PC-3 (cell line): ENCODE measurements at regions not wholly inside any gene's neighbourhood (a gene's known extent, or its start where the extent isn't known, plus 50 kb on each side); places are given as distances from the start of the nearest gene placed in this dataset.
"Not testable (repeated sequence)": the region's sequence is repeated elsewhere in the genome, so short reads cannot be mapped to it uniquely, and the experiment has no call there.

Experiments
- ATAC-seq: fragments of 200-7000 bp; cut with Tn5 transposase; 2 replicates; pipeline ENCODE4 v1.9.1; 2020; ENCODE audit warnings: mild to moderate bottlenecking, moderate library complexity
- BruUV-seq: library from RNA; stranded (reverse); fragments of 400-500 nt; replicated peaks from 2 replicates; lab custom pipeline; 2021; lab: Mats Ljungman, UMichigan
- CTCF ChIA-PET: fragments of 300-600 bp; sonication (Branson Sonifier 250); formaldehyde crosslinking; loops from one replicate; lab custom pipeline; 2022; ENCODE audit warnings: antibody characterized with exemption; lab: Charles Lee
- POLR2A ChIA-PET: fragments of 300-600 bp; sonication (Branson Sonifier 250); formaldehyde crosslinking; loops from one replicate; lab custom pipeline; 2022; ENCODE audit warnings: antibody characterized with exemption; ENCODE audit not compliant: unreplicated experiment; lab: Charles Lee
- DNase-seq: peaks from one replicate; pipeline ENCODE4 v3.0.0-alpha.2; 2015
- H2AFZ ChIP-seq: fragments of 300-600 bp; sonication (generic); 2 replicates; pipeline ENCODE4 v1.6.0; 2016; ENCODE audit warnings: antibody characterized with exemption, low read length
- H3F3A ChIP-seq: fragments of 300-600 bp; sonication (generic); one replicate; pipeline ENCODE4 v1.6.0; 2017; ENCODE audit warnings: antibody characterized with exemption, low read length, control low read depth, mild to moderate bottlenecking; ENCODE audit not compliant: unreplicated experiment
- H3K27ac ChIP-seq: fragments of 300-600 bp; sonication (generic); 2 replicates; pipeline ENCODE4 v1.5.1; 2016; ENCODE audit warnings: mild to moderate bottlenecking, low read length
- H3K27me3 ChIP-seq: fragments of 300-600 bp; sonication (generic); 2 replicates; pipeline ENCODE4 v1.6.1; 2016; ENCODE audit warnings: low read length, mixed read lengths
- H3K36me3 ChIP-seq: fragments of 300-600 bp; sonication (generic); 2 replicates; pipeline ENCODE4 v1.6.1; 2016; ENCODE audit warnings: low read depth, mixed run types, low read length, mixed read lengths
- H3K4me1 ChIP-seq: fragments of 300-600 bp; sonication (generic); 2 replicates; pipeline ENCODE4 v1.5.1; 2016; ENCODE audit warnings: low read length; ENCODE audit not compliant: insufficient read depth
- H3K4me2 ChIP-seq: fragments of 300-600 bp; sonication (generic); 2 replicates; pipeline ENCODE4 v1.6.0; 2016; ENCODE audit warnings: low read length
- H3K4me3 ChIP-seq: fragments of 300-600 bp; sonication (generic); 2 replicates; pipeline ENCODE4 v1.5.1; 2016; ENCODE audit warnings: mild to moderate bottlenecking, low read length, mixed read lengths
- H3K79me2 ChIP-seq: fragments of 300-600 bp; sonication (generic); 2 replicates; pipeline ENCODE4 v1.6.1; 2017; ENCODE audit warnings: low read length, mixed read lengths
- H3K9ac ChIP-seq: fragments of 300-600 bp; sonication (generic); 2 replicates; pipeline ENCODE4 v1.6.0; 2016; ENCODE audit warnings: mild to moderate bottlenecking, low read length
- H3K9me2 ChIP-seq: fragments of 300-600 bp; sonication (generic); replicated peaks from 2 replicates; pipeline ENCODE4 v1.6.1; 2016; ENCODE audit warnings: mixed run types, low read length, mixed read lengths
- H3K9me3 ChIP-seq: fragments of 300-600 bp; sonication (generic); 2 replicates; pipeline ENCODE4 v1.6.1; 2016; ENCODE audit warnings: low read length, mixed read lengths
- H4K20me1 ChIP-seq: fragments of 300-600 bp; sonication (generic); 2 replicates; pipeline ENCODE4 v1.6.1; 2016; ENCODE audit warnings: low read length, mixed read lengths
- CTCF ChIP-seq: fragments of 300-600 bp; sonication (generic); conservative IDR thresholded peaks from 2 replicates; pipeline ENCODE4 v1.5.1; 2017; ENCODE audit warnings: antibody characterized with exemption, low read depth, mild to moderate bottlenecking, low read length
- EZH2 ChIP-seq: fragments of 300-600 bp; sonication (generic); IDR thresholded peaks from one replicate; pipeline ENCODE4 v1.6.1; 2017; ENCODE audit warnings: antibody characterized with exemption, mild to moderate bottlenecking, low read length; ENCODE audit not compliant: unreplicated experiment
- EZH2phosphoT487 ChIP-seq: fragments of 300-600 bp; sonication (generic); IDR thresholded peaks from 2 replicates; pipeline ENCODE4 v1.6.1; 2018; ENCODE audit warnings: mild to moderate bottlenecking, antibody characterized with exemption, low read length, borderline replicate concordance
- intact Hi-C: fragments of 100-400 bp; cut with micrococcal nuclease; formaldehyde crosslinking; loops from 2 replicates; pipeline ENCODE4 v1.9.0; 2023

DNA sequence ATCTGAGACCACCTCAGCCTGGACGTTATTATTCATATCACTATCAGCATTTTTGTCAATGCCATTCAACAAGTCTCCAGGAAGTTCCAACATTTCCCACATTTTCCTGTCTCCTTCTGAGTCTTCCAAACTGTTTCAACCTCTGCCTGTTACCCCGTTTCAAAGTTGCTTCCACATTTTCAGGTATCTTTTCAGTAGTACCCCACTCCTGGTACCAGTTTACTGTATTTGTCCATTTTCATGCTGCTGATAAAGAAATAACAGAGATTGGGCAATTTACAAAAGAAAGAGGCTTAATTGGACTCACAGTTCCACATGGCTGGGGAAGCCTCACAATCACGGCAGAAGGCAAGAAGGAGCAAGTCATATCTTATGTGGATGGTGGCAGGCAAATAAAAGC is 565.5 kb downstream of the FRK start:
- H3K9me3 ChIP-seq = no peaks in the 10 kb centered on the region
- ChIA-PET CTCF (no interaction called here), POLR2A (no interaction called here)
- no peaks in the 10 kb centered on the region for H3K9me2 ChIP-seq
- no peak overlapping the region for H3K9ac ChIP-seq
- TF ChIP-seq EZH2 (no peak), EZH2phosphoT487 (no peak), CTCF (no peak)
- no peak overlapping the region for H3K27ac ChIP-seq
- intact Hi-C loops = no loop called here
- H3K4me3 ChIP-seq = no peak overlapping the region
- H3F3A ChIP-seq = no peaks in the 10 kb centered on the region
- H2AFZ ChIP-seq = no peak overlapping the region
- no peaks in the 10 kb centered on the region for H3K79me2 ChIP-seq
- no peaks in the 10 kb centered on the region for H3K4me1 ChIP-seq
- no TSS peak for BruUV-seq
- no peaks in the 10 kb centered on the region for H3K36me3 ChIP-seq
- no peaks in the 10 kb centered on the region for H4K20me1 ChIP-seq
- ATAC-seq = no peak
- DNase-seq = no peak
- no peaks in the 10 kb centered on the region for H3K27me3 ChIP-seq
- no peak overlapping the region for H3K4me2 ChIP-seq

DNA sequence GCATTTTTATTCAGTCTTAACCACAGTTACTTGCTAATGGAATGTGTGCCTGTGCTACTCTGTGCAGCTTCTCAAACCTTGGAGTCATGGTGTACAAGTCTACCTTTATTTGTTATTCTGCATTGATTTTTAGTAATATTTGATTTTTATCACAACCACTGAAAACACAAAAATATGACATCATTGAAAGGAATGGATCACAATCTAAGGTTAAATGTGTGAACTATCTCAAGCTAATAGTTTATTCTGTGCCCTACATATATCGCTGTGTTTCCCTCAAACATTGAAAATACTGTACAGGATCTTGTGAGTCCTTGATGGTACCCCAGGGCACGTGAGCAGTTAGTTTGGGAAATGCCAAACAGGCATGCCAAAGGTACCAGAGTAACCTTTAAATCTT is 573.4 kb downstream of the FRK start:
- Histone ChIP-seq H2AFZ (no peak overlapping the region), H3K79me2 (no peaks in the 10 kb centered on the region), H3K4me1 (no peaks in the 10 kb centered on the region), H4K20me1 (no peaks in the 10 kb centered on the region), H3K36me3 (no peaks in the 10 kb centered on the region), H3K9me2 (no peaks in the 10 kb centered on the region), H3F3A (no peaks in the 10 kb centered on the region), H3K9me3 (no peaks in the 10 kb centered on the region), H3K4me2 (no peak overlapping the region), H3K4me3 (no peak overlapping the region), H3K27me3 (0 out of 2 replicates have a peak, but pooled peaks cover 2% of the 10 kb centered on the region), H3K27ac (no peak overlapping the region), H3K9ac (no peak overlapping the region)
- no peak for DNase-seq
- BruUV-seq = no TSS peak
- CTCF ChIA-PET = no interaction called here
- intact Hi-C loops = no loop called here
- TF ChIP-seq EZH2phosphoT487 = no peak
- TF ChIP-seq CTCF = no peak
- no peak for TF ChIP-seq EZH2
- ATAC-seq = no peak
- POLR2A ChIA-PET = no interaction called here

DNA sequence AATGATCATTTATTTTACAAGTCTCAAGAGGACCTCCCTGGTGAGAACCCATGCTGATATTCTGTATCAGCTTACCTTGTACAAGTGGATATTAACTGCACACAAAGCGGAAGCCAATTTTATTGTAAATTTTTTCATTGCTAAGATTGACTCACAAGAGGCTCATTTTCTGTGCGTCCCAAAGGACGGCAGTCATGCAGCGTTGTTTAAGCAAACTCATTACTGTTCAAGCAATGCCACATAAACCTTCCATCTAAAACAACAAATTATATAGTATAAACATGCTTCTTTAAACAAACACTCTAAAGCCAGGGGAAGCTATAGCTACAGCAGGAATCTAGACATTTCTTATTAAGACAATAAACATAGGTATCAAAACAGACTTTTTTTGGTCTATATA is 575.3 kb downstream of the FRK start:
- Histone ChIP-seq H2AFZ (no peak overlapping the region), H3K9ac (no peak overlapping the region), H3K9me3 (no peaks in the 10 kb centered on the region), H3K27me3 (0 out of 2 replicates have a peak, but pooled peaks cover 7% of the 10 kb centered on the region), H3K36me3 (no peaks in the 10 kb centered on the region), H3K4me2 (no peak overlapping the region), H3K27ac (no peak overlapping the region), H3K9me2 (no peaks in the 10 kb centered on the region), H3K79me2 (no peaks in the 10 kb centered on the region), H3F3A (no peaks in the 10 kb centered on the region), H3K4me3 (no peak overlapping the region), H4K20me1 (no peaks in the 10 kb centered on the region), H3K4me1 (no peaks in the 10 kb centered on the region)
- CTCF ChIA-PET = no interaction called here
- ATAC-seq (no peak), DNase-seq (peak; percentile 6)
- no peak for TF ChIP-seq CTCF
- POLR2A ChIA-PET = no interaction called here
- BruUV-seq = no TSS peak
- intact Hi-C loops = no loop called here

GRCh38 chr6:115480543-115480942 is 580.1 kb downstream of the FRK start:
- H3K9ac ChIP-seq, H3K27me3 ChIP-seq, H3K4me3 ChIP-seq, H3K36me3 ChIP-seq, intact Hi-C loops, H3K9me3 ChIP-seq, CTCF ChIA-PET, ATAC-seq, H3K9me2 ChIP-seq, H4K20me1 ChIP-seq, H3K79me2 ChIP-seq, H2AFZ ChIP-seq, H3K4me1 ChIP-seq, H3K4me2 ChIP-seq, BruUV-seq, H3K27ac ChIP-seq, H3F3A ChIP-seq, DNase-seq, POLR2A ChIA-PET: not testable (repeated sequence)
